ENCODE measurements at regions not wholly inside any gene's neighbourhood (a gene's known extent, or its start where the extent isn't known, plus 50 kb on each side); places are given as distances from the start of the nearest gene placed in this dataset.
A peak's percentile ranks its signal among the peaks of the same experiment; 100 is the strongest.

GRCh38 chrX:110450050-110450449 is 91.4 kb downstream of the RTL9 start:
- Histone ChIP-seq H3K4me3 (replicated peaks in 1 of 3) (no peak overlapping the region), H3K27me3 (no peaks in the 10 kb centered on the region), H3K4me1 (no peaks in the 10 kb centered on the region), H3K36me3 (no peaks in the 10 kb centered on the region), H3K9me3 (no peaks in the 10 kb centered on the region), H3K27ac (no peak overlapping the region)
- TF ChIP-seq POLR2A (IDR thresholded peaks at IDR 0.05) (no peak), CTCF (IDR thresholded peaks at IDR 0.05) (peak; percentile 32 to 82 (median 58))
- intact Hi-C loops (cut with DNase I), result loop anchor here (5.0 kb wide), 1 partner anchor 392 kb away; no protein-coding TSS in a partner anchor
- DNase-seq, result peak; percentile 72 to 76
- 0% methylated on average over 4 of the region's 4 CpGs; no CpG with 5 or more reads in 1 of the 2 donors for WGBS, 2 donors

- intact Hi-C loops (cut with DNase I), result loop anchor here (5.0 kb wide), 1 partner anchor 388 kb away; no protein-coding TSS in a partner anchor
- TF ChIP-seq POLR2A (IDR thresholded peaks at IDR 0.05), result no peak
- no peak for TF ChIP-seq CTCF (IDR thresholded peaks at IDR 0.05)
- DNase-seq, result no peak
- H3K4me3 ChIP-seq (replicated peaks in 1 of 3), result no peak overlapping the region
- H3K4me1 ChIP-seq, result no peaks in the 10 kb centered on the region
- no peaks in the 10 kb centered on the region for H3K27me3 ChIP-seq
- no peaks in the 10 kb centered on the region for H3K9me3 ChIP-seq
- WGBS, 2 donors, result 87 to 93% methylated on average over 4 to 6 of the region's 7 CpGs
- H3K36me3 ChIP-seq, result no peaks in the 10 kb centered on the region
- H3K27ac ChIP-seq, result no peak overlapping the region
These were observed 95.7 kb downstream of the RTL9 start for GRCh38 chrX:110454336-110454735.

- H3K4me1 ChIP-seq, result no peaks in the 10 kb centered on the region
- intact Hi-C loops (cut with DNase I), result no loop called here
- TF ChIP-seq POLR2A (IDR thresholded peaks at IDR 0.05), result no peak
- TF ChIP-seq CTCF (IDR thresholded peaks at IDR 0.05), result no peak
- no peak overlapping the region for H3K27ac ChIP-seq
- peaks cover 3% of the 10 kb centered on the region for H3K27me3 ChIP-seq
- no peak overlapping the region for H3K4me3 ChIP-seq (replicated peaks in 1 of 3)
- DNase-seq, result no peak
- H3K36me3 ChIP-seq, result no peaks in the 10 kb centered on the region
- no peaks in the 10 kb centered on the region for H3K9me3 ChIP-seq
These were observed 104.3 kb downstream of the RTL9 start for GRCh38 chrX:110462957-110463356.

GRCh38 chrX:110466790-110467189 is 108.1 kb downstream of the RTL9 start:
- 94% methylated on average over 2 of the region's 2 CpGs for WGBS, 2 donors

GRCh38 chrX:110472265-110472664 is 113.6 kb downstream of the RTL9 start:
- no peaks in the 10 kb centered on the region for H3K36me3 ChIP-seq
- no peak overlapping the region for H3K27ac ChIP-seq
- no peaks in the 10 kb centered on the region for H3K4me1 ChIP-seq
- DNase-seq, result no peak
- no peak overlapping the region for H3K4me3 ChIP-seq (replicated peaks in 1 of 3)
- intact Hi-C loops (cut with DNase I), result no loop called here
- WGBS, 2 donors, result 97 to 100% methylated on average over 3 of the region's 3 CpGs
- no peaks in the 10 kb centered on the region for H3K27me3 ChIP-seq
- no peaks in the 10 kb centered on the region for H3K9me3 ChIP-seq
- TF ChIP-seq POLR2A (IDR thresholded peaks at IDR 0.05) (no peak), CTCF (IDR thresholded peaks at IDR 0.05) (no peak)

More at GRCh38 chrX:110466790-110467189, 108.1 kb downstream of the RTL9 start:
- intact Hi-C loops (cut with DNase I), result no loop called here
- Histone ChIP-seq H3K27me3 (no peaks in the 10 kb centered on the region), H3K4me3 (replicated peaks in 1 of 3) (no peak overlapping the region), H3K4me1 (no peaks in the 10 kb centered on the region), H3K27ac (no peak overlapping the region), H3K9me3 (no peaks in the 10 kb centered on the region), H3K36me3 (no peaks in the 10 kb centered on the region)
- no peak for DNase-seq
- TF ChIP-seq CTCF (IDR thresholded peaks at IDR 0.05) (no peak), POLR2A (IDR thresholded peaks at IDR 0.05) (no peak)
